ENCODE measurements at regions not wholly inside any gene's neighbourhood (a gene's known extent, or its start where the extent isn't known, plus 50 kb on each side); places are given as distances from the start of the nearest gene placed in this dataset.
"Not testable (repeated sequence)": the region's sequence is repeated elsewhere in the genome, so short reads cannot be mapped to it uniquely, and the experiment has no call there.

DNA sequence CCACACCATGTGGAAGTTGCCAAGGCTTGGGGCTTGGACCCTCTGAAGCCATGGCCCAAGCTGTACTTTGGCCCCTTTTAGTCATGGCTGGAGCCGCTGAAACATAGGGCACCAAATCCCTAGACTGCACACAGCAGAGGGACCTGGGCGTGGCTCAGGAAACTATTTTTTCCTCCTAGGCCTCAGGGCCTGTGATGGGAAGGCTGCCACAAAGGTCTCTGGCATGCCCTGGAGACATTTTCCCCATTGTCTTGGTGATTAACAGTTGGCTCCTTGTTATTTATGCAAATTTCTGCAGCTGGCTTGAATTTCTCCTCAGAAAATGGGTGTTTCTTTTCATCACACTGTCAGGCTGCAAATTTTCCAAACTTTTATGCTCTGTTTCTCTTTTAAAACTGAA is 102.3 kb downstream of the SPP2 start:
- H3K36me3 ChIP-seq (ENCODE audit: insufficient read depth, low read length); H3K9me3 ChIP-seq (ENCODE audit: insufficient read depth, low read depth, low read length); H3K9ac ChIP-seq (ENCODE audit: low read depth, low read length); H3K27me3 ChIP-seq (ENCODE audit: insufficient read depth, low read length); H3K4me1 ChIP-seq (ENCODE audit: insufficient read depth, low read length); H3K4me3 ChIP-seq (ENCODE audit: low read length); H3K27ac ChIP-seq (ENCODE audit: low read depth, low read length): not testable (repeated sequence)
- WGBS = 95% methylated on average over 2 of the region's 2 CpGs

DNA sequence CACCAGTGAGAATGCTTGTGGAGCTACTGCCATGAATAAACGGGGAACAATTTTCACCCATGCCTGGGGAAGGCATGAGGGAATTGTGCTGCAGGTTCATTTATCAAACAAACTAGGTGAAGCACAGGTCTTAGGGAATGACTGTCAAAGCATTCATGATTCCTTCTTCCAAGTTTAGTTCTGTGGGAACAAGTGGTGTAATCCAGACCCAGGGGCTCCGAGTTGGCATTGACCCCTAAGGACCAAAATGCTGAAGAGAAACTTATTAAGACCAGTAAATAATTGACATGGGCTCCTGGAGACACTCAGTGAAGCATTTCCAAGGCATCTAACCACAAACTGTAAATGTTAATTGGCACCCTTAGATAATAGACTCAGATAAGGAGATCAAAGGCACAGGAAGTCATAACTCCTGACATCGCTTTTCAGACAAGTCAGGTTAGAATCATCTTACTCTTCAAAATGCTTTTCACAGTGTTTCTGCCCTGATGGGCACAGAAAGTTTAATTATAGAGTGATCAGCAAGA is 96.9 kb downstream of the SPP2 start:
- Histone ChIP-seq H3K36me3 (ENCODE audit: insufficient read depth, low read length) (no peaks in the 10 kb centered on the region), H3K27me3 (ENCODE audit: insufficient read depth, low read length) (no peaks in the 10 kb centered on the region), H3K27ac (ENCODE audit: low read depth, low read length) (no peak overlapping the region), H3K9ac (ENCODE audit: low read depth, low read length) (no peak overlapping the region), H3K4me1 (ENCODE audit: insufficient read depth, low read length) (no peaks in the 10 kb centered on the region), H3K4me3 (ENCODE audit: low read length) (no peak overlapping the region), H3K9me3 (ENCODE audit: insufficient read depth, low read depth, low read length) (0 out of 2 replicates have a peak, but pooled peaks cover 2% of the 10 kb centered on the region)
- WGBS = 89% methylated on average over 3 of the region's 3 CpGs

DNA sequence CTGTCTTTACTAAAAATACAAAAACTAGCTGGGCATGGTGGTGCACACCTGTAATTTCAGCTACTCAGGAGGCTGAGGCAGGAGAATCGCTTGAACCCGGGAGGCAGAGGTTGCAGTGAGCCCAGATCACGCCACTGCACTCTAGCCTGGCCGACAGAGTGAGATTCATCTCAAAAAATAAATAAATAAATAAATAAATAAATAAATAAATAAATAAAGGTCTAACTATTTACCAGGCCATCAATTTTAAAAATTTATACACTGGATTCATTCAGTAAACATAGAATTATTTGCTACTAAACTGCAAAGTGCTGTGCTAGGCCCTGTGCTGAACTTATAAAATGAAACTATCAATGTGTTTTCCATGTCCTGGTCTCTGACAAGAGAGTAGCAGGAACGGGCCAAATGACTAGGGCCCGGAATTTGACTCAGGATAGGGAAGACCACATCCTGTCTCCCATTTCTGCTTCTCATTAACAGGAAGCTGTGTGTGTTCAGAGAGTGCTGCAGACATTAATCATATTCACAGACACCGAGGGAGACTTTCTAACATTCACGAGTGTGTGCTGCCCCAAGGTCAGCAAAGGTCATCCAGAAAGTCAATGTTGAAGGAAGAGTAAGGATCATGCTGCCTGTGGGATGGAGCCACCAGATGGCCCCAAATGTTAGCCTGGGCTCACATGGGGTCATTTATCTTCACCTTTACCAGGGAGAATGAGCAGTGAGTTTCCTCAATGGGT is 95.8 kb downstream of the SPP2 start:
- H3K27ac ChIP-seq (ENCODE audit: low read depth, low read length) = no peak overlapping the region
- 98% methylated on average over 7 of the region's 8 CpGs for WGBS
- no peak overlapping the region for H3K4me3 ChIP-seq (ENCODE audit: low read length)
- no peak overlapping the region for H3K9ac ChIP-seq (ENCODE audit: low read depth, low read length)
- no peaks in the 10 kb centered on the region for H3K4me1 ChIP-seq (ENCODE audit: insufficient read depth, low read length)
- H3K36me3 ChIP-seq (ENCODE audit: insufficient read depth, low read length) = no peaks in the 10 kb centered on the region
- H3K27me3 ChIP-seq (ENCODE audit: insufficient read depth, low read length) = no peaks in the 10 kb centered on the region
- no peaks in the 10 kb centered on the region for H3K9me3 ChIP-seq (ENCODE audit: insufficient read depth, low read depth, low read length)

DNA sequence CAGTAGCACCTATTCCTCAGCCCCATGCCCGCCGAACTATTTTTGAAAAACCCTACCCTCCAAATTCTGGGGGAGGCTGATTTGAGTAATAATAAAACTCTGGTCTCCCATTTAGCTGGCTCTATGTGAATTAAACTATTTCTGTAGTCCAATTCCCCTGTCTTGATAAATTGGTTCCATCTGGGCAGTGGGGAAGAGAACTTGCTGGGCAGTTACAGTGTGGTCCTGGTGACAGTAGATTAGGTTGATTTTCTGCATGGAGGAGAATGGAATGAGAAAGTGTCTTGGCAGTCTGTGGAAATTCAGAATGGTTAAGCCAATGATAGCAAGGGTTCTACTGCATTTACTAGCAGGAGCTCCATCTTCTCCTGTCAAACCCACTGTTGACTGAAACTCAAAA is 95.0 kb downstream of the SPP2 start:
- Histone ChIP-seq H3K4me1 (ENCODE audit: insufficient read depth, low read length) (no peaks in the 10 kb centered on the region), H3K9me3 (ENCODE audit: insufficient read depth, low read depth, low read length) (no peaks in the 10 kb centered on the region), H3K36me3 (ENCODE audit: insufficient read depth, low read length) (no peaks in the 10 kb centered on the region), H3K27ac (ENCODE audit: low read depth, low read length) (no peak overlapping the region), H3K9ac (ENCODE audit: low read depth, low read length) (no peak overlapping the region), H3K27me3 (ENCODE audit: insufficient read depth, low read length) (no peaks in the 10 kb centered on the region), H3K4me3 (ENCODE audit: low read length) (no peak overlapping the region)
- WGBS = no CpG with 5 or more reads among the region's 2 CpGs

DNA sequence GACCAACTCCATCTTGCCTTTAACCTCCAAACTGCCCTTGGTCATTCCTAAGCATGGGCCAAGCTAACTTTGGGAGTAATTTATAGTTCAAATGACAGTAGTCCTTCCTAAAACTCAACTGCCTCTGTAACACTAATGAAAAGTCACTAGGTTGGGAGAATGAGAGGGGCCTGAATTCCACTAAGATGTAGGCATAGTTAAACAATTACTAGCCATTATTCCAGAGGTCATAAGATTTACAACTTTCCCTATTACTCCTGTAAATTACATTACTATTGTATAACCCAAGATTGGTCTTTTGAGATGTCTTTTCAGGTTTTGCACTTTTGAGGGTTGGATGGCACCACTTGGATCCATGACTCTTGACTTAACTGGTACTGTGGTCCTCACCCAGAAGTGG is 94.6 kb downstream of the SPP2 start:
- Histone ChIP-seq H3K36me3 (ENCODE audit: insufficient read depth, low read length) (no peaks in the 10 kb centered on the region), H3K27ac (ENCODE audit: low read depth, low read length) (no peak overlapping the region), H3K9ac (ENCODE audit: low read depth, low read length) (no peak overlapping the region), H3K4me1 (ENCODE audit: insufficient read depth, low read length) (no peaks in the 10 kb centered on the region), H3K4me3 (ENCODE audit: low read length) (no peak overlapping the region), H3K27me3 (ENCODE audit: insufficient read depth, low read length) (no peaks in the 10 kb centered on the region), H3K9me3 (ENCODE audit: insufficient read depth, low read depth, low read length) (no peaks in the 10 kb centered on the region)

DNA sequence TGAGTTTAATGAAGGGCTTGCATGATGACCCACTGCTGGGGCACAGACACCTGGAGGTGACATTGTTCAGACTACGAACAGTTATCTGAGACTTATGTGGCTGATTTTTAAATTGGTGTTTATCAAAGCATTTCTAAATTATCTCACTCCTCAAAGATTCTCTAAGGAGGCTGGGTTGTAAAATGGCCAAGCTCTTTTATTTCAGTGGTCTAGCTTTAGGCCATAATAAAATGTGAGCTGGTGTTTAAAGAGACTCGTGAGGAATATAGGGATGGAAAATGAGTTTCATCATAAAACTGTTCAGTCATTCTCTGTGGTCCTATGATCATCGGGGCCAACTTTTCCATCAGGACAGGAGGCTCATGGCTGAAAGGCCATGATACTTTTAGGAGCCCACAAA is 93.4 kb downstream of the SPP2 start:
- H3K9ac ChIP-seq (ENCODE audit: low read depth, low read length) = no peak overlapping the region
- WGBS = 94% methylated on average over 3 of the region's 3 CpGs
- no peaks in the 10 kb centered on the region for H3K4me1 ChIP-seq (ENCODE audit: insufficient read depth, low read length)
- no peaks in the 10 kb centered on the region for H3K36me3 ChIP-seq (ENCODE audit: insufficient read depth, low read length)
- no peaks in the 10 kb centered on the region for H3K9me3 ChIP-seq (ENCODE audit: insufficient read depth, low read depth, low read length)
- H3K27ac ChIP-seq (ENCODE audit: low read depth, low read length) = no peak overlapping the region
- no peaks in the 10 kb centered on the region for H3K27me3 ChIP-seq (ENCODE audit: insufficient read depth, low read length)
- no peak overlapping the region for H3K4me3 ChIP-seq (ENCODE audit: low read length)

DNA sequence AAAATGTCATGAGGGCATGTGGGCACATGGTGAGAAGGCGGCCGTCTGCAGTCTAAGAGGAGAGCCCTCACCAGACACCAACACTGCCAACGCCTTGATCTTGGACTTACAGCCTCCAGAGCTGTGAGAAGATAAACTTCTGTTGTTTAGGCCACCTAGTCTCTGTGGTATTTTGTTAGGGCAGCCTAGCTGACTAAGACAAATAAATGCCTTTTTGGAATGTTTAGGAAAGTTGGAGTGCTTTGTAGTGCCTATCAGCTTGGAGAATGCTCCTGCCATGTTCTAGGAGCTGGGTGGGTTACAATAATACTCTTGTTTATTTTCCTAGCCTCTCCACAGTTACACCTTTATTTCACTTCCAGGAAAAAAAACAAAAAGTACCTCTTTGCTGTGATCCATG is 92.0 kb downstream of the SPP2 start:
- H3K9ac ChIP-seq (ENCODE audit: low read depth, low read length) = no peak overlapping the region
- no peaks in the 10 kb centered on the region for H3K36me3 ChIP-seq (ENCODE audit: insufficient read depth, low read length)
- H3K27ac ChIP-seq (ENCODE audit: low read depth, low read length) = no peak overlapping the region
- no peaks in the 10 kb centered on the region for H3K4me1 ChIP-seq (ENCODE audit: insufficient read depth, low read length)
- no peak overlapping the region for H3K4me3 ChIP-seq (ENCODE audit: low read length)
- no peaks in the 10 kb centered on the region for H3K9me3 ChIP-seq (ENCODE audit: insufficient read depth, low read depth, low read length)
- 100% methylated on average over 3 of the region's 3 CpGs for WGBS
- no peaks in the 10 kb centered on the region for H3K27me3 ChIP-seq (ENCODE audit: insufficient read depth, low read length)

DNA sequence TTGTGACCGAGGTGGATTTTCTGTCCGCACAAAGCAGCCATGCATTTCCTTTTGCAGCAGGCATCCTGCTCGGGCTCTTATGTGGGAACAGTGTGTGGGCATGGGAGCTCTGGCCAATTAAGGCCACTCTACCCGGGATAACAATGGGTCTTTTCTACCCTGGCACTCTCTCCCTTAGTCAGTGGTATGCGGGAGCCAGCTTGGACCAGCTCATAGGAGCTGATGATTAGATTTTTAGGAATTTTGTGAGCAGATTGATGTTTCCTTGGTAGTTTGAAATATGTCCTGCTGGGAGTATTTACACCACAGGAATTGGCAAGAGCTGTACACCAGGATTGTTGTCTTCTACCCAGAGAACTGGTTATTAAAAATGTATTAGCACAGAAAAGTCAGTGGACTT is 89.3 kb downstream of the SPP2 start:
- Histone ChIP-seq H3K4me3 (ENCODE audit: low read length) (no peak overlapping the region), H3K27me3 (ENCODE audit: insufficient read depth, low read length) (no peaks in the 10 kb centered on the region), H3K9ac (ENCODE audit: low read depth, low read length) (no peak overlapping the region), H3K4me1 (ENCODE audit: insufficient read depth, low read length) (peaks cover 7% of the 10 kb centered on the region; the same call in 1 of the 2 replicates), H3K27ac (ENCODE audit: low read depth, low read length) (no peak overlapping the region), H3K36me3 (ENCODE audit: insufficient read depth, low read length) (no peaks in the 10 kb centered on the region), H3K9me3 (ENCODE audit: insufficient read depth, low read depth, low read length) (no peaks in the 10 kb centered on the region)
- WGBS = 91% methylated on average over 5 of the region's 5 CpGs

DNA sequence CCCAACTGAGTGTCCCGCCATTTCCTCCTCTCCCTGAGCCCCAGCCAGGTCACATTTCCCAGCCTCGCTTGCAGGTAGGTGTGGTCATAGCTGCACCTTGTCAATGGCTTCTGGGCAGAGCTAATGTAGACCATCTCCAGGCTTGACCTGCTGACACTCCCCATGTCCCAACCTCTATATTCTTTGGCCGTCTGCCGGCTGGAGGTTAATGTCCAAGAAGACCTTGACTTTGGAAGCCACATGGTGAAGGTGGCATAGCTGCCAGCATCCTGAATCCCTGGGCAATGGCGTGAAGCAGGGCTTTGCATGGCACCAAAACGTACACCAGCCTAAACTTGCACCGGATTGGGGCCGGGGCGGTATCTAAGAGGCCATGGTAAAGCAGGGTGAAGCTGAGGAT is 88.3 kb downstream of the SPP2 start:
- H3K9me3 ChIP-seq (ENCODE audit: insufficient read depth, low read depth, low read length) = no peaks in the 10 kb centered on the region
- no peaks in the 10 kb centered on the region for H3K27me3 ChIP-seq (ENCODE audit: insufficient read depth, low read length)
- no peak overlapping the region for H3K27ac ChIP-seq (ENCODE audit: low read depth, low read length)
- no peak overlapping the region for H3K4me3 ChIP-seq (ENCODE audit: low read length)
- WGBS = 93% methylated on average over 9 of the region's 9 CpGs
- peaks cover 7% of the 10 kb centered on the region; the same call in 1 of the 2 replicates for H3K4me1 ChIP-seq (ENCODE audit: insufficient read depth, low read length)
- H3K36me3 ChIP-seq (ENCODE audit: insufficient read depth, low read length) = no peaks in the 10 kb centered on the region
- H3K9ac ChIP-seq (ENCODE audit: low read depth, low read length) = no peak overlapping the region

DNA sequence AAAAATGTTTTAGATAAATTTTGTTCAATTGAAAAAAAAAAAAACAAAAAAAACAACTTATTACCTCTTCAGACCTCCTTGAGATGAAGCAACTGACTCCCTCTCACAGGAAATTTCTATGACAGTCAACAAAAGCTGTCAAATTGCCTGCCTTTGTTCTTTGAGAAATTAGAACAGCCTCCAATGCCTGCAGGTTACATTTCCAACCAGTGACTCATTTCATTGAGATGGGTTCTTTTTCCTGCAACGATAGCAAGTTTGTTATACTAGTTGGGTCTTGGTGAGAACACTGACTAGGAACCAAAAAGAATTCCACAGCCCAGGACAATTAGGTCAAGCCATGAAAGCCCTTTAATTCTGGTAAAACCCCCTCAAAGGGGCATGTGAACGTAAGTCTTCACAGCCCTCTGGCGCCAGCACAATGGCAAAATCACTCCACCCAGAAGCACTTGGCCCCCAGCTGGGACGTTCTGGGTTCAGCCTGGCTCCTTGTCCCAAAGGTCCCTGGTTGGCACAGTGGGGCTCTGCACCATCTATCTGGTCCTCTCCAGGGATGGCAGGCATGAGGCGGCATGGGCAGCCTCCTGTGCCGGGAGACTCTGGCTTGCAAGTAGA is 87.0 kb downstream of the SPP2 start:
- H3K9me3 ChIP-seq (ENCODE audit: insufficient read depth, low read depth, low read length) = no peaks in the 10 kb centered on the region
- no peaks in the 10 kb centered on the region for H3K27me3 ChIP-seq (ENCODE audit: insufficient read depth, low read length)
- peaks cover 7% of the 10 kb centered on the region; the same call in 1 of the 2 replicates for H3K4me1 ChIP-seq (ENCODE audit: insufficient read depth, low read length)
- H3K27ac ChIP-seq (ENCODE audit: low read depth, low read length) = peak overlapping the region; percentile 16; the same call in 1 of the 2 replicates
- no peak overlapping the region for H3K9ac ChIP-seq (ENCODE audit: low read depth, low read length)
- WGBS = 89% methylated on average over 6 of the region's 6 CpGs
- H3K36me3 ChIP-seq (ENCODE audit: insufficient read depth, low read length) = no peaks in the 10 kb centered on the region
- no peak overlapping the region for H3K4me3 ChIP-seq (ENCODE audit: low read length)

DNA sequence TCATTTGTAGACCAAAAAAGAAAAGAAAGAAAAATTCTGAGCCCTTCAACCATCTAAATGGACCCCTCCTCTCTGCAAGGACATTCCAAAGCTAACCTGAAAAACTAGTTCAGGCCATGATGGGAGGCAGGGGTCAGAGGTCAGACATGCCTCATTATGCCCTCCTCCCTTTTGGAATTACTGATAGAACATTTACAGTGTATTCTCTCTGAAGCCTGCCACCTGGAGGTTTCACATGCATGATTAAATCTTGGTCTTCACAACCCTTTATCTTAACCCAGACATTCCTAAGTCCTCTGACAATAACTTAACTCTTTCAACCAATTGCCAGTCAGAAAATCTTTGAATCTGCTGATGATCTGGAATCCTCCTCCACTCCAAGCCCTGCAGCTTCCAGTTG is 86.0 kb downstream of the SPP2 start:
- peaks cover 7% of the 10 kb centered on the region; the same call in 1 of the 2 replicates for H3K4me1 ChIP-seq (ENCODE audit: insufficient read depth, low read length)

More for the DNA sequence above, 86.0 kb downstream of the SPP2 start:
- H3K27ac ChIP-seq (ENCODE audit: low read depth, low read length) = no peak overlapping the region; the same call in 1 of the 2 replicates
- H3K36me3 ChIP-seq (ENCODE audit: insufficient read depth, low read length) = no peaks in the 10 kb centered on the region
- no peak overlapping the region for H3K4me3 ChIP-seq (ENCODE audit: low read length)
- H3K9me3 ChIP-seq (ENCODE audit: insufficient read depth, low read depth, low read length) = no peaks in the 10 kb centered on the region
- no peaks in the 10 kb centered on the region for H3K27me3 ChIP-seq (ENCODE audit: insufficient read depth, low read length)
- no peak overlapping the region for H3K9ac ChIP-seq (ENCODE audit: low read depth, low read length)
